ENCODE measurements at regions not wholly inside any gene's neighbourhood (a gene's known extent, or its start where the extent isn't known, plus 50 kb on each side); places are given as distances from the start of the nearest gene placed in this dataset.
"Not testable (repeated sequence)": the region's sequence is repeated elsewhere in the genome, so short reads cannot be mapped to it uniquely, and the experiment has no call there.

- DNase-seq (ENCODE audit: low spot score), result no peak
Observed at GRCh38 chrX:145393702-145394235, 146.5 kb downstream of the SPANXN1 start.

- no peak for DNase-seq (ENCODE audit: low spot score)
Observed at GRCh38 chrX:145394344-145394743, 147.0 kb downstream of the SPANXN1 start.

- DNase-seq (ENCODE audit: low spot score), result no peak
Observed at GRCh38 chrX:145396612-145397011, 149.3 kb downstream of the SPANXN1 start.

- peak; percentile 1 for DNase-seq (ENCODE audit: low spot score)
Observed at GRCh38 chrX:145405012-145405411, 157.7 kb downstream of the SPANXN1 start.

GRCh38 chrX:145410622-145411021 is 163.3 kb downstream of the SPANXN1 start:
- DNase-seq (ENCODE audit: low spot score), result no peak

- DNase-seq (ENCODE audit: low spot score), result not testable (repeated sequence)
Observed at GRCh38 chrX:145436211-145436610, 188.9 kb downstream of the SPANXN1 start.

- DNase-seq (ENCODE audit: low spot score), result no peak
Observed at GRCh38 chrX:145464650-145465049, 217.3 kb downstream of the SPANXN1 start.

GRCh38 chrX:145475725-145476124 is 228.4 kb downstream of the SPANXN1 start:
- DNase-seq (ENCODE audit: low spot score), result no peak

GRCh38 chrX:145484740-145485139 is 237.4 kb downstream of the SPANXN1 start:
- no peak for DNase-seq (ENCODE audit: low spot score)

- DNase-seq (ENCODE audit: low spot score), result no peak
Observed at GRCh38 chrX:145502670-145503069, 255.4 kb downstream of the SPANXN1 start.

- DNase-seq (ENCODE audit: low spot score), result no peak
Observed at GRCh38 chrX:145506214-145506613, 258.9 kb downstream of the SPANXN1 start.

- no peak for DNase-seq (ENCODE audit: low spot score)
Observed at GRCh38 chrX:145524931-145525330, 277.6 kb downstream of the SPANXN1 start.

- no peak for DNase-seq (ENCODE audit: low spot score)
Observed at GRCh38 chrX:145532176-145532780, 285.0 kb downstream of the SPANXN1 start.

- no peak for DNase-seq (ENCODE audit: low spot score)
Observed at GRCh38 chrX:145533534-145533933, 284.1 kb upstream of the SLITRK2 start.

GRCh38 chrX:145549496-145549895 is 268.1 kb upstream of the SLITRK2 start:
- no peak for DNase-seq (ENCODE audit: low spot score)

GRCh38 chrX:145552643-145553042 is 265.0 kb upstream of the SLITRK2 start:
- no peak for DNase-seq (ENCODE audit: low spot score)

GRCh38 chrX:145553702-145554101 is 263.9 kb upstream of the SLITRK2 start:
- no peak for DNase-seq (ENCODE audit: low spot score)

- no peak for DNase-seq (ENCODE audit: low spot score)
Observed at GRCh38 chrX:145563159-145563558, 254.5 kb upstream of the SLITRK2 start.

GRCh38 chrX:145609951-145610511 is 207.6 kb upstream of the SLITRK2 start:
- no peak for DNase-seq (ENCODE audit: low spot score)

- no peak for DNase-seq (ENCODE audit: low spot score)
Observed at GRCh38 chrX:145613894-145614293, 203.7 kb upstream of the SLITRK2 start.

- no peak for DNase-seq (ENCODE audit: low spot score)
Observed at GRCh38 chrX:145620666-145621065, 197.0 kb upstream of the SLITRK2 start.

GRCh38 chrX:145623453-145623852 is 194.2 kb upstream of the SLITRK2 start:
- DNase-seq (ENCODE audit: low spot score), result no peak

- no peak for DNase-seq (ENCODE audit: low spot score)
Observed at GRCh38 chrX:145630081-145630480, 187.5 kb upstream of the SLITRK2 start.
